GM12891 (cell line): ENCODE measurements at regions not wholly inside any gene's neighbourhood (a gene's known extent, or its start where the extent isn't known, plus 50 kb on each side); places are given as distances from the start of the nearest gene placed in this dataset.

Experiments
- POLR2A ChIP-seq: IDR thresholded peaks from 2 replicates; pipeline ENCODE4 v1.6.1; 2011; ENCODE audit warnings: low read depth, low read length, control low read depth
- POLR2AphosphoS5 ChIP-seq: IDR thresholded peaks from 2 replicates; pipeline ENCODE4 v1.6.1; 2011; ENCODE audit warnings: low read depth, low read length, control low read depth
- POU2F2 ChIP-seq: IDR thresholded peaks from 2 replicates; pipeline ENCODE4 v1.6.1; 2011; ENCODE audit warnings: low read depth, mild to moderate bottlenecking, control low read depth, low read length, moderate library complexity
- SPI1 ChIP-seq: IDR thresholded peaks from 2 replicates; pipeline ENCODE4 v1.6.1; 2011; ENCODE audit warnings: low read depth, low read length, control low read depth
- TAF1 ChIP-seq: IDR thresholded peaks from 2 replicates; pipeline ENCODE4 v1.6.1; 2011; ENCODE audit warnings: low read depth, low read length, control low read depth

GRCh38 chr10:3564346-3565002 is 220.5 kb downstream of the KLF6 start:
- no peak for TF ChIP-seq POLR2A
- TF ChIP-seq POLR2AphosphoS5 = no peak
- no peak for TF ChIP-seq SPI1
- no peak for TF ChIP-seq TAF1
- no peak for TF ChIP-seq POU2F2
